Urothelium cell line (cell line): ENCODE measurements at regions not wholly inside any gene's neighbourhood (a gene's known extent, or its start where the extent isn't known, plus 50 kb on each side); places are given as distances from the start of the nearest gene placed in this dataset.
"Not testable (repeated sequence)": the region's sequence is repeated elsewhere in the genome, so short reads cannot be mapped to it uniquely, and the experiment has no call there.

Experiments
- DNase-seq: peaks from one replicate; pipeline ENCODE4 v3.0.0; 2011; ENCODE audit warnings: low spot score, mixed read lengths
- FAIRE-seq: peaks from 2 replicates; lab custom pipeline; 2011; peaks lifted over from hg19 to GRCh38; lab: Jason Lieb, UNC

DNA sequence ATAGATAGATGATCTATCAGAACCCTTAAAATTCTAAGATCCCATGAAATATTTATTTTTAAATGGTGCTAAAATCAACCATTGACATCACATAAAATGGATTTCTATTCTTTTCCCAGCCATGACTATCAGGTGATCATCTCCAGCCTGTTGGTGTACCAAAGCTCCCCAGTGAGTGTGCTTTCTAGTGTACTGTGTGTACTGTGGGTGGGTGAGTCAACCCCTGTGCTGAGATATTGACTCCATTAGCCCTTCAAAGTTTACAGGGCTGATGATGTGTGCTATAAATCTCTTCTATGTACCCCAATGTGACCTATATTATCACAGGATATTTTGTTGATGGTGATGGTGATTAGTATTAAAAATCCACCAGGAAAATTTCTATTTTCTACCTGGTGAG is 344.6 kb downstream of the MMUT start:
- no peak for FAIRE-seq

DNA sequence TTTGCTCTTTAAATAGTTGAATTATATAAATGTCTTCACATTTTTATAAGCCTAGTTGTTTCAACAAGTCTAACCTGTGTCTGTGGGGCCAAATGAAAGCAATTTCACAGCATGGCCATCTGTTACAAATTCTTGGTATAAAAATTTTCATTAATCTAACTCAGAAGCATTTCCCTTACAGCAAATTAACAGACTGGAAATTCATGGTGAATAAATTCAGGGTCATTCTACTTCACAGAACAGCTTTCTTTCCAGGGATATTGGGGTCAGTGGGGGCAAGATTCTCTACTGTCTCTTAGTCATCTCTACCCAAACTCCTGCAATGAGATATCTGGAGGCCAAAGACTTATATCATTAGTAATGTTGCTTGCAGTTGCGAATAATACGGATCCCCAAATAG is 352.1 kb downstream of the MMUT start:
- FAIRE-seq (no peak), DNase-seq (no peak)

More for the DNA sequence above, 344.6 kb downstream of the MMUT start:
- no peak for DNase-seq

DNA sequence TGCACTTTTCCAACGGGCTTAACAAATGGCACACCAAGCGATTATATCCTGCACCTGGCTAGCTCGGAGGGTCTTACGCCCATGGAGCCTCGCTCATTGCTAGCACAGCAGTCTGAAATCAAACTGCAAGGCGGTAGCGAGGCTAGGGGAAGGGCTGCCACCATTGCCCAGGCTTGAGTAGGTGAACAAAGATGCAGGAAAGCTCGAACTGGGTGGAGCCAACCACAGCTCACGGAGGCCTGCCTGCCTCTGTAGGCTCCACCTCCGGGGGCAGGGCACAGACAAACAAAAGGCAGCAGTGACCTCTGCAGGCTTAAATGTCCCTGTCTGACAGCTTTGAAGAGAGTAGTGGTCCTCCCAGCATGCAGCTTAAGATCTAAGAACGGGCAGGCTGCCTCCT is 365.4 kb downstream of the MMUT start:
- not testable (repeated sequence) for DNase-seq, FAIRE-seq

DNA sequence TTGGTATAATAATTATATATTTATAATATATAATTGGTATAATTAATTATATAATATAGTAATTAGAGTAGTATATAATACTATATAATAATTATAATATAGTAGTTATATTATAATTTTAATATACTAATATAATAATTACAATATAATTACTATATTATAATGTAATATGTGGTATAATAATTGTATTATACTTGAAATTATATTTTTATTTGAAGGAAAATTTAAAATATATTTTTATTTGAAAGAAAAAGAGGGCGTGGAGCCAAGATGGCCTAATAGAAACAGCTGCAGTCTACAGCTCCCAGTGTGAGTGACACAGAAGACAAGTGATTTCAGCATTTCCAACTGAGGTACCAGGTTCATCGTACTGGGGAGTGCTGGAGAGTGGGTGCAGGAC is 365.9 kb downstream of the MMUT start:
- DNase-seq = no peak
- FAIRE-seq = no peak

DNA sequence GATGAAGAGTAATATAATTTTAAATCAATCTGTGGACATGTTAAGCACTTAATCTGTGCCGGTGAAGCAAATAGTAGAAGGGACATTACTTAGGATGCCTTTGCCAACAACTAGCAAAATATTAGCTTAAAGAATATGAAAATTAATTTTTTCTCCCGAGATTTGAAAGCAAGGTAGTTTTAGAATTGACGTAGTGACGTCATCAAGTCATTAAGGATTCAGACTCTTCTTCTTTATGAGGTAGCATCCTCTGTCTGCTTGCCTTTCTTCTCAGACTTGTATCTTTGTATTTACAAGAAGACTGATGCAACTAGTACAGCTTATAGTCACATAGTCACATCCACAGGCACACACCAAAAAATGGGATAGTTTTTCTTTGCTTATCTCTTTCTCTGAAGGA is 374.4 kb downstream of the MMUT start:
- DNase-seq (no peak), FAIRE-seq (no peak)

DNA sequence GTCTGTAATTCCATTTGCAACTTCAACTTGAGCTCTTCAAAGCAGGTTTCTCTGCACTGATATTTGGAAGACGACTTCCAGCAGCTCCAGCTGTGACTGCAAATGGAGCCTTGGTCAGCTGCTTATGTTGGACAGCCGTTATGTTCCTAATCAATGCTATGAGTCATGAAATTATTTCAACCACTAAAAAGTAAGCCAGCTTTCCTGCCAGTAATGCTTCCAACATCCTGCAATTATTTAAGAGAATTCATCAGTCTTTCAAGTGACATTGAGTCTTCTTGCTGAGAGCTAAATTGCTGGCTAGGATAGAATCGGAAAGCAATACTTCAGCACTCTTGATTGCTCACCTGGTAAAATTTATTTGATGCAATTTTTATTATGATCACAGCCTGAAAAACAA is 375.7 kb downstream of the MMUT start:
- FAIRE-seq (no peak), DNase-seq (no peak)

DNA sequence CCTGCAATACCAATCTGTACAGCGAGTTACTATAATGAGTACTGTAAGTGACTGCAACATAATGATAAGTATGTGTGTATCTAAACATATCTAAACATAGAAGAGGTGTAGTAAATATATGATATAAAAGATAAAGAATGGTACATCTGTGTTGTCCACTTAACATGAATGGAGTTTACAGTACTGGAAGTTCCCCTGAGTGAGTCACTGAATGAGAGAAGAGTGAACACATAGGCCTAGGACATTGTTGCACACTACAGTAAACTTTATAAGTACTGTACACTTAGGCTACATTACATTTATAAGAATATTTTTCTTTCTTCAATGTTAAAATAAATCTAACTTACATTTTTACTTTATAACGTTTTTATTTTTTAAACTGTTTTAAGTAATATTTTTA is 380.4 kb downstream of the MMUT start:
- FAIRE-seq (no peak), DNase-seq (no peak)

DNA sequence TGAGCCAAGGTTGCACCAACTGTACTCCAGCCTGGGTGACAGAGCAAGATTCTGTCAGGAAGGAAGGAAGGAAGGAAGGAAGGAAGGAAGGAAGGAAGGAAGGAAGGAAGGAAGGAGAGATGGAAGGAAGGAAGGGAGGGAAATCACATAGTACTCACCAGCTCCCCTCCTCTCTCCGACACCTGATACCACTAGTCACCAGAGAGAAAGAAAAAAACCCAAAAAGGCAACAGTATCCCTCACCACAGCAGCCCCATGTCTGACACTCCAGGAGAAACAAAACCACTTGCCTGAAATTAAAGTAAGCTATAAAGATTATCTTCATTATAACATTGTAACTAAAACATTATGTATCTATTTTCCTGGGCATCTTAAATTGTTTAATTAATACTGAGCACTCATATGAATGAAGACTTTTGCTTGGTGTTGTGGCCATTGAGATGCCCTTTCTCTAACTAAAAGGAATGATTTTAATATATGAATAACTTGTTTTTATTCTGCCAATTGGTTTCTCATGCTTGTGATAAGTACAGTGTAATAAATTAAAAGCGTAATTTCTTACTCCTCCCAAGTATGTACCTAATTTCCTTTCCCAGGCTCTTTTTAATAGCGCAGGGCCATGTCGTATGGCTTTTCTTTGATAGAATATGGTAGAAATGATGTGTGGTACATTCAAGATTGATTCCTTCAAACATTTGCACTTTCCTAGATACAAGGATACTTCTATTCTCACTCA is 390.0 kb downstream of the MMUT start:
- no peak for FAIRE-seq
- no peak for DNase-seq

DNA sequence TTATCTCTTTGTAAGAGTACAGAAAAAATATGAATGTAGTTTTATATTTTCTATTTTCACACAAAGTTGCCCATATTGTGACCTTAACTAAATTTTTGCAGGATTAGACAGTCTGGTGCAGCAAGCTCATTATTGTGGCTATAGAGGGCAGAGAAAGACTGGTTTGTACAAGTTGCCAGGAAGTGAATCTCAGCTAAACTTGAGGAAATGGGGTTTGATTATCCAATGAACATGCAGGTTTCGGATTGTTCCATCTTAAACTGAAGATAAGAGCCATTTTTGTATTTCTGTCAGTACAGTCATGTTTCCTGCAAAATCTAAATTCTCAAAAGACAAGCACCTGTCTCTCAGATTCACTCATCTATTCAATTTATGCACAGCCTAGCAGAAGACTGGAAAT is 390.9 kb downstream of the MMUT start:
- DNase-seq = no peak
- no peak for FAIRE-seq

DNA sequence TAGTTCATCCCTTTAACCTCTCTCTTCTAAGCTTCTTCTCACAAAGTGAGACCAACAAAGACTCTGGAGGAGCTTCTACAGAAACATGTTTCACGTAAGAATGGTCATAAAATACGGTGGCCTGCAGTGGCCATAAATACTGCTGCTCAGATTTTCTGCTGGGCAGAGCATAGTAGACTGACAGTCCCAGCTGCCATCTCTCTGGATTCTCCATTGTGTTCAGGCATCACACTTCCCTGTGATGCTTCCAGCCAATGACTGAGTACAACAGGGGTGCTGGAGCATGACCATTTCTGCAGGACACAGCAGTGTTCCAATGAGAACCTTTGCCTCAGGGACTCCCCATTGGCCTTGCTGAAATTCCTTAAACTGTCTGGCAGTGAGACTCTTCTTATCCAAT is 392.6 kb downstream of the MMUT start:
- no peak for FAIRE-seq
- DNase-seq = no peak

DNA sequence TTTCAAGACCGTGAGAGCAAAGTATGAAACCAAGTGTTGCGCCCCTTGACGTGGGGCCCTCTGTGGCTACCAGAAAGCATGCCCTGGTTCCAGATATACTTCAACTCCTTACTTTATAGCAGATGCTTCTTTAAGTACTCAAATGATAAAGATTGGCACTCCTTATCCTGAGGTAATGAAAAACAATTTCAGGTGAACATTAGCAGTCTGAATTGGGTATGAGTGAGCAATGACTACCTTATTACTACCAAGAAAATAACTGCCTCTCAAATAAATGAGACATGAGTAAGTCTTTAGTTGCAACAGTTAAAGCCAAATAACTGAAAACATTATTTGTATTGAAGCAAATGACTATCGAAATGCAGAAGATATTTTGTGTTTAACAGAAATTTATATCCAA is 408.7 kb downstream of the MMUT start:
- no peak for FAIRE-seq
- DNase-seq = no peak

DNA sequence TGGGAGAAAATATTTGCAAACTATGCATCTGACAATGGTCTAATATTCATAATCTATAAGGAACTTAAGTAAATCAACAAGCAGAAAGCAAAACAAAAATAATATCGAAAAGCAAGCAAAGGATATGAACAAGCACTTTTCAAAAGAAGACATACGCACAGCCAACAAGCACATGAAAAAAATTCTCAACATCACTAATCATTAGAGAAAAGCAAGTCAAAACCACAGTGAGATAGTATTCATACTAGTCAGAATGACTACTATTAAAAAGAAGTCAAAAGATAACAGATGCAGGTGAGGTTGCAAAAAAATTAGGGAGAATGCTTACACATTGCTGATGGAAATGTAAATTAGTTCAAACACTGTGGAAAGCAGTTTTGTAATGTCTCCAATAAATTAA is 410.2 kb downstream of the MMUT start:
- FAIRE-seq = no peak
- DNase-seq = no peak

DNA sequence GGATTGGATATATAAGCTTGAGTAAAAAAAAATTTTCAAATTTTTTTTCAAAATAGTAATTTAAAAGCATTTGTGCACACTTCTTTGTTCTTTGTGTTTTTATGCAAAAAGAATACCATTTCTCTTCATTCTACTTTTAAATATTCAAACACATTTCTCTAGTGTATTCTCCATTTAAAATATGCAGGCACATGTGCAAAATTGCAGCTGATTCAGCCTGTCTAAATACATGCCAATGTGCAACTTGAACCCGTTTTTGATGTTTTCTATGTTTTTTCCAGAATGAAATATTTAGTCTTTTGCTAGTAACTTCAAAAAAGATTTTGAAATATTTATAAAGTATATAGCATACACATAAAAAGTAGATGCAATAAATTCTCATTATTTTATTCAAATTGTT is 411.8 kb downstream of the MMUT start:
- no peak for DNase-seq
- FAIRE-seq = no peak

DNA sequence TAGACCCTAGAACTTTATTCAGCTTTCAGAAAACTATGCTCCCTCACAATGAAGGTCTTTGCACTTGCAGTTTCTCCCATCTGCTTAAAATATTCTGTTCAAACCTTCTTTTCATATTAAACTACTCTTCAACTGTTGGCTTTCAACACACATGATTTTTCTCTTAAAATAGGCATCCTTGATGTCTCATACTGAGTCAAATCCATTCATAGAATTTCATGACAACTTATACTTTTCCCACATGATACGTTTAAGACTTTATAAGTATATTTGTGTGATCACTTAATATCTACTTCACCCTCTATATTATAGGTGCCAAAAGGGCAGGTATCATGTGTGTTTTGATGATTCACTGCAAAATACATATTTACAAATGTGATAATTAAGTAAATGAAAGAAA is 412.5 kb downstream of the MMUT start:
- FAIRE-seq (no peak), DNase-seq (no peak)

DNA sequence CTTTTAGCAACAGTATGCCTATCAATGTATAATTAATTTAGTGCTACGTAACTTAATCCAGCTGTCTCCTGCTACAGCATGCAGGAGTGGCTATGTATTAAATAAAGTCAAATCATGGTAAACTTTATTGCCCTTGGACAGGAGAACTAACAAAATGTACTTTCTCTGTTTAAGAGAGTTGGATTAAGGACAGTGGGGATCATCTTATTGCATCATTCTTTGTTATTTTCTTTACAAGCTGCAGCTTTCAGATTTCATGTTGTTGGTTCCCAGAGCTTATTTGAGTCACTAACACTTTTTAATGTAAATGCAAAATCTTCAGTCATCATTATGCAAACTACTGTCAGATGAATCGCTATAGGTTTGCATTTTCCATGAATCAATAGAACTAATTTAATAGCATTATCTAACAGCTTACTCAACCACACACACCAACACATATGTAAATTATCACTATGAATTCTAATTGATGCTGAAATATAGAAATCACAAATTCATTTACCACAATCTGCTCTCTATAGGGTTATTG is 424.7 kb downstream of the MMUT start:
- FAIRE-seq (no peak), DNase-seq (no peak)

DNA sequence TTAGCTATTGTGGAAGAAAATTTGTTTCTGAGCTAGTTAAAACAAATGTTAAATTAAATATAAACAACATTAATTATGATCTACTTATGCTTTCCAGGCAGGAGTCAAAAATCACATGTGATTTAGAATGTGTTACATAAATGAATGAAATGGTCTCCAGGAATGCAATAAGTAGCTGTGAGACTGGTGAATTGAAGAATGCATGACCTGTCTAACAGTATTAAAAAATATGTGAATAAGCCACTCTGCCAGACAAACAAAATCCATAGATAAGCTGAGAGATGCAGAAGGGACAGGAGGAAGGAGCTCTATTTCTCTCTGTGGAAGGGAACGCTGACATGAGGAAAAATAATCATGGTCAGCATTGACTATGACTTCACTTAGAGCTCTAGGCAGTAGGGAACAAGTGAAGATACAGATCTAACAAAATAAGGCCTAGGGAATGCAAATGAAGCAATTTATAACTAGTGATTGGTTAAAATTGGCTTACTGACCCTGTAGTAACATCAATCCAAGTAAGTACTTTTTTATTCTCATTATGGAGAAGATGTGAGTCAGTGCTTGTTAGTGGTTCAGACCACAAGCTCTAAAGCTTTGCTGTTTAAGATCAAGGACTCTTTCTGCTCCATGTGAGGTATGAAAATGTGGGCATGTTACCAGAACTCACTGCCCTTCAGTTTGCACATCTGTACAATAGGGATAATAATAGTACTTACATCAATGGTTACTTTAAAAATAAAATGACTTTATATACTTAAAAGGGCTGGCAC is 432.6 kb downstream of the MMUT start:
- no peak for DNase-seq

DNA sequence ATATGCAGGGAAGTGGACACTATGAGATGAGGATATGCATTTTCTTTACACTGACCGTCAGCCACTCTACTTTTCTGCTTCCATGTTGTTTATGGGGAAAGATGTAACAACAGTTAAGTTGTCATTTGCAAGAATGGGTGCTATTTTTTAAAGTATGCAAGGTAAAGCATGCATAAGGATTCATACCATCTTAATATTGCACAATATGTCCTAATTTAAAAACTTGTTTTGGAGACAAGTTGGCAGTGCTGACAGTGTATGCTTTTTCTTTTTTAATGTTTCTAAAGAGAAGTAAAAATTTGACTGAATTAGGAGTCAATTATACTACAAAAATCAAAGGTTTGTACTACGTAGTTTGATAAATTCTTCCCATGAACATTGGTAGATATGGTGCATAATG is 435.4 kb downstream of the MMUT start:
- FAIRE-seq (no peak), DNase-seq (no peak)

More for the DNA sequence above, 432.6 kb downstream of the MMUT start:
- no peak for FAIRE-seq

DNA sequence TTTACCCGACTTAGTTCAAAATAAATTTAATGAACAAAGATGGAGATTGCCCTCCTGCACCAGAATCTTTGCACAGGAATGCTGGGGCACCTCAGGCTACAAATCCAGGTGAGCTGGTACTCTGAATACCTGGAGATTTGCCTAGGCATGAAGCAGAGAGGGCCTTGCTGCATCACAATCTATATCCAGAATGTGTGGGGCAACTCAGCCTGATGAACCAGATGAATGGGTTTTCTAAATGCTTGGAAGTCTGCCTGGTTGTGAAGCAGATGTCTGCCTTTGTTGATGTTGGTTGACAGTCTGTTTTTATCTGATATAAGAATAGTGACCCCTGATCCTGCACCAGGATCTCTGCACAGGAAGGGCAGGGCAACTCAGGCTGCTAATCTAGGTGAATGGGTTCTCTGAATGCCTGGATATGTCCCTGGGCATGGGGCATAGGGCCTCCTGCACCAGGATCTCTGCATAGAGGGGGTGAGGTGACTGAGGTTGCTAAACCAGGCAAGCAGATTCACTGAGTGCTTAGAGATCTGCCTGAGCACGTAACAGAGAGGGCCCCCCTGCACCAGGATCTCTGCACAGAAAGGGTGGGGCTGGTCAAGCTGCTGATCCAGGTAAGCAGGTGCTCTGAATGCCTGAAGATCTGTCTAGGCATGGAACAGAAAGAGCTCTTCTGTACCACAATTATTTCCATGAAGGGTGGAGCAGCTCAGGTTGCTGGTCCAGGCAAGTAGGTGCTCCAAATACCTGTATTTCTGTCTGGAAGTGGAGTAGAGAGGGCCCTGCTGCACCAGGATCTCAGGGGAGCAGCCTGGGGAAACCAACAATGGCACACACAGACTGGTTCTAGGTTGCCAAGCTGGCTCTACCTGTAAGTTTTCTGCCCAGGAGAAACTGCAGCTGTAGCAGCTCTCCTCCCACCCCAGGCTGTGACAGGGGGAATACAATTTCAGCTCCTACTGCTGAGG is 437.5 kb downstream of the MMUT start:
- FAIRE-seq = no peak

DNA sequence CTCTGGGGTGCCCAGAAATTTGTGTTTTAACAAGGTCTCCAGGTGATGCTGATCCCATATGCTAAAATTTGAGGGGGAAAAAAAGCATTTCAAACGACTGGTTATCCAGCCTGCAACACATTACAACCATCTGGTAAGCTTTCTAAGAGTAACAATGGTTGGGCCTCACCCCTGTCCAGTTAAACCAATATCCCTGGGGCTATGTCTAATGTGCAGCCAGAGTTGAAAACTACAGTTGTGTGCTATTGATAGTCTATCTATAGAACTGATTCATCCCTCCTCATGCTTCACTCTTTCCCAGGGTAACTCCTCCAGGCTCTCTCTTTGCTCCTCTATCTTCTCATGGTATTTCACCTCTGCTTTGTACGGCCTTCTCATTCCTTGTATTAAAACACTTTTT is 458.3 kb downstream of the MMUT start:
- FAIRE-seq (no peak), DNase-seq (no peak)

More for the DNA sequence above, 437.5 kb downstream of the MMUT start:
- DNase-seq = no peak

DNA sequence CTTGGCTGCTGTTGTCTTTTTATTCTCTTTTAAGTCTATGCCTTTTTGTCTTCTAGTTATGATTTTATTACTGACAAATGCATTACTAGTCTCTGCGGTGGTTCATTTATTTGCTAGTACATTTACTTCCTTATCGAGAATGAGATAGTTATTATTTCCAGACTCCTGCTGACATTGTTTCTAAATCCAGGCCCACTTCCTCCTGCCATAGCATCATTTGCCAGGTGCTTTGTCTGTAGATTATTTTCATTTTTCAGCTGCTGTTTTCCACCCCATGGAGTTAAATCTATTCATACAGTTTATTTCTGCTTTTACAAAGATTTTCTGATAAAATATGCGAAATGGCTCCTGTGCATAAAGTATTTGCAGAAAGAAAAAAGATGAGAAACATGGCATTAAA is 459.7 kb downstream of the MMUT start:
- FAIRE-seq (no peak), DNase-seq (no peak)
